ENCODE measurements at regions not wholly inside any gene's neighbourhood (a gene's known extent, or its start where the extent isn't known, plus 50 kb on each side); places are given as distances from the start of the nearest gene placed in this dataset.

GRCh38 chr4:20119141-20119540, 132.6 kb upstream of the SLIT2 start:
- TF ChIP-seq CTCF (IDR thresholded peaks at IDR 0.05) (no peak), POLR2AphosphoS5 (IDR thresholded peaks at IDR 0.05) (no peak)
